ENCODE measurements at regions not wholly inside any gene's neighbourhood (a gene's known extent, or its start where the extent isn't known, plus 50 kb on each side); places are given as distances from the start of the nearest gene placed in this dataset.

GRCh38 chr2:195498176-195498575 lies 158.8 kb upstream of the SLC39A10 start:
- TF ChIP-seq CTCF (IDR thresholded peaks at IDR 0.05) = peak in 2 of 3 donors; percentile 31 to 32
- no peak for TF ChIP-seq POLR2A (IDR thresholded peaks at IDR 0.05)

Measured in breast epithelium (tissue), 3 donors.